ENCODE measurements at regions not wholly inside any gene's neighbourhood (a gene's known extent, or its start where the extent isn't known, plus 50 kb on each side); places are given as distances from the start of the nearest gene placed in this dataset.

DNA sequence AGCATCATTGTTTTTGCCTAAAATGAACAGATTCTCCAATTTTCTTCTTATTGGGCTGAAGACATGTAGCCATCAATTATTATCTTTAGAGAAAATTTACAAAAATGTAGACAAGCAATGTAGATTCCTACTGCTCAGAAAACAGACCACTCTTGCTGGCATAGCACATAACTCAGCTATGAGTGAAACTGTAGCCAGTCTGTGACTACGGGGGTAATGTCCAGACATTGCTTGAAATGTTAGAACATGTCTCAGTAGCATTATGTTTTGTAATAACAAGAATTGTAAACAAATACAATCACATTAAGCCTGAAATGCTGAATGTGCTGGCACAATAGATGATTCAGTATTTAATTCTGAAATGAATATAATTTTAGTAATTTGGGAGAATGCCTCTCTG lies 265.7 kb upstream of the KCNJ16 start:
- TF ChIP-seq EP300 (IDR thresholded peaks at IDR 0.05) (no peak), CTCF (IDR thresholded peaks at IDR 0.05) (no peak), POLR2A (IDR thresholded peaks at IDR 0.05) (no peak)
- Histone ChIP-seq H3K9me3 (no peaks in the 10 kb centered on the region), H3K4me3 (no peak overlapping the region), H3K4me1 (no peaks in the 10 kb centered on the region), H3K27ac (no peak overlapping the region), H3K36me3 (no peaks in the 10 kb centered on the region), H3K27me3 (no peaks in the 10 kb centered on the region)
- 59 to 71% methylated on average over 1 of the region's 1 CpG for WGBS, 2 donors
- DNase-seq (no peak), ATAC-seq (ENCODE audit: low FRiP score in 2 of 2) (no peak)

DNA sequence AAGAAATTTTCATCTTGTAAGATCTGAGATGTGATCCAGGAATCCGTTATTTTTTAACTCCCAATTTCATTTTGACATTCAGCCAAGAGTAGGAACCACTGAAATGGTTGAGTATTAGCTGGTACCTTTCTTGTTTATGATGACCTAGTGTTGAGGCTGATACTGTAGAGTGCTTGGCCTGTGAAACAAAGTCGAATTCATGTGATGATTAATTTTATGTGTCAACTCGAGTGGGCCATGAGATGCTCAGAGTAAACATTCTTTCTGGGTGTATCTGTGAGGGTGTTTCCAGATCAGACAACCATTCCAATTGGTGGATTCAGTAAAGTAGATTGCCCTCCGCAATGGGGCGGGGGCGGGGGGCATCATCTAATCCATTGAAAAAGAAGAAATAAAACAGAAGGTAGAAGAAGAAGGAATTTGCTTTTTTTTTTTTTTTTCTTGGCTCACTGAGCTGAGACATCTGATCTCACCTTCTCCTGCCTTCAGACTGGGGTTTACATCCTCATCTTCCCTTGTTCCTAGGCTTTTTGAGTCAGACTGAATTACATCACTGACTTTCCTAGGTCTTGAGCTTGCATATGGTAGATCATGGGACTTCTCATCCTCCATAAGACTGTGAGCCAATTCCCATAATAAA lies 264.6 kb upstream of the KCNJ16 start:
- H3K9me3 ChIP-seq, result no peaks in the 10 kb centered on the region
- H3K4me3 ChIP-seq, result no peak overlapping the region
- TF ChIP-seq POLR2A (IDR thresholded peaks at IDR 0.05) (no peak), POLR2AphosphoS5 (IDR thresholded peaks at IDR 0.05) (no peak), CTCF (IDR thresholded peaks at IDR 0.05) (no peak), EP300 (IDR thresholded peaks at IDR 0.05) (no peak)
- ATAC-seq (ENCODE audit: low FRiP score in 2 of 2) (no peak), DNase-seq (no peak)
- 78 to 79% methylated on average over 6 of the region's 6 CpGs for WGBS, 2 donors
- no peak overlapping the region for H3K27ac ChIP-seq
- H3K36me3 ChIP-seq, result no peaks in the 10 kb centered on the region
- no peaks in the 10 kb centered on the region for H3K27me3 ChIP-seq
- no peaks in the 10 kb centered on the region for H3K4me1 ChIP-seq

- Histone ChIP-seq H3K4me1 (no peaks in the 10 kb centered on the region), H3K36me3 (no peaks in the 10 kb centered on the region), H3K27ac (no peak overlapping the region), H3K27me3 (no peaks in the 10 kb centered on the region), H3K9me3 (no peaks in the 10 kb centered on the region), H3K4me3 (no peak overlapping the region)
- WGBS, 2 donors, result 58 to 73% methylated on average over 4 of the region's 4 CpGs
- DNase-seq (no peak), ATAC-seq (ENCODE audit: low FRiP score in 2 of 2) (no peak)
- TF ChIP-seq POLR2AphosphoS5 (IDR thresholded peaks at IDR 0.05), result no peak
- TF ChIP-seq CTCF (IDR thresholded peaks at IDR 0.05), result no peak
- TF ChIP-seq POLR2A (IDR thresholded peaks at IDR 0.05), result no peak
- TF ChIP-seq EP300 (IDR thresholded peaks at IDR 0.05), result no peak
Observed at GRCh38 chr17:69812240-69812837, 262.7 kb upstream of the KCNJ16 start.

GRCh38 chr17:69814031-69814430 lies 261.0 kb upstream of the KCNJ16 start:
- DNase-seq (no peak), ATAC-seq (ENCODE audit: low FRiP score in 2 of 2) (no peak)
- H3K4me3 ChIP-seq, result no peak overlapping the region
- no peaks in the 10 kb centered on the region for H3K36me3 ChIP-seq
- no peak overlapping the region for H3K27ac ChIP-seq
- H3K4me1 ChIP-seq, result no peaks in the 10 kb centered on the region
- H3K9me3 ChIP-seq, result no peaks in the 10 kb centered on the region
- H3K27me3 ChIP-seq, result no peaks in the 10 kb centered on the region
- 84 to 86% methylated on average over 2 of the region's 2 CpGs for WGBS, 2 donors
- no peak for TF ChIP-seq POLR2AphosphoS5 (IDR thresholded peaks at IDR 0.05)
- no peak for TF ChIP-seq EP300 (IDR thresholded peaks at IDR 0.05)
- TF ChIP-seq CTCF (IDR thresholded peaks at IDR 0.05), result no peak
- TF ChIP-seq POLR2A (IDR thresholded peaks at IDR 0.05), result no peak

- DNase-seq, result no peak
- no peak for TF ChIP-seq EP300 (IDR thresholded peaks at IDR 0.05)
- no peak for TF ChIP-seq POLR2A (IDR thresholded peaks at IDR 0.05)
- TF ChIP-seq CTCF (IDR thresholded peaks at IDR 0.05), result no peak
- no peak for TF ChIP-seq POLR2AphosphoS5 (IDR thresholded peaks at IDR 0.05)
Observed at GRCh38 chr17:69815406-69815805, 259.6 kb upstream of the KCNJ16 start.

More at GRCh38 chr17:69815406-69815805, 259.6 kb upstream of the KCNJ16 start:
- Histone ChIP-seq H3K36me3 (no peaks in the 10 kb centered on the region), H3K27ac (no peak overlapping the region), H3K27me3 (no peaks in the 10 kb centered on the region), H3K4me3 (no peak overlapping the region), H3K9me3 (no peaks in the 10 kb centered on the region), H3K4me1 (no peaks in the 10 kb centered on the region)
- no peak for ATAC-seq (ENCODE audit: low FRiP score in 2 of 2)
- 87 to 88% methylated on average over 4 of the region's 4 CpGs for WGBS, 2 donors

Data from upper lobe of left lung (tissue), 6 donors.